Fibroblast of pulmonary artery (primary cell): ENCODE measurements at regions not wholly inside any gene's neighbourhood (a gene's known extent, or its start where the extent isn't known, plus 50 kb on each side); places are given as distances from the start of the nearest gene placed in this dataset.
A peak's percentile ranks its signal among the peaks of the same experiment; 100 is the strongest.

Experiments
- DNase-seq: peaks from one replicate; pipeline ENCODE4 v3.0.0-alpha.2; 2010; ENCODE audit warnings: low read depth
- H3K4me3 ChIP-seq: replicated peaks from 2 replicates; pipeline ENCODE4 v1.5.1; 2011; ENCODE audit warnings: low read depth, mild to moderate bottlenecking, control low read depth, low read length, moderate library complexity
- TF ChIP-seq, protein P1 (sequence below): IDR thresholded peaks from 2 replicates; pipeline ENCODE4 v1.5.1; 2011; ENCODE audit warnings: mild to moderate bottlenecking, control low read depth, low read length, inconsistent platforms; ENCODE audit errors: missing control alignments

DNA sequence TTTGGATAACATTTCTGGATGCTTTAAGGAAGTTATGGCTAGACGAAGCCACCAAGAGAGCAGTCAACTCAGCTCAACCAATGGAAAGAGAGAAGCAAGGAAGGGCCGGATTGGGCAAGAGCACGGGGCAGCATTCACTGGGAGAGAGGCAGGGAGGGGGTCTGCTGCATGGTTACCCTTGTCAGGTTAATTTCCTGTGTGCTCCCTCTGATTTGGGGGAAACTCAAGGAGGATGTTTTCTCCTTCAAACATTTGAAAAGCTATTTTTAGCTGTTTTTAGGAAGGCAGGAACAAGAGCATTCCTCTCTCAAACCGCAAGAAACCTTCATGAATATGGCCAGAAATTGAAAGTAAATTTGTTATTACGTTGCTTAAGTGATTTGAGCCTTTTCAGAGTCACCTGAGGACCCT is 118.5 kb upstream of the ZFHX3 start:
- TF ChIP-seq, protein P1, sequence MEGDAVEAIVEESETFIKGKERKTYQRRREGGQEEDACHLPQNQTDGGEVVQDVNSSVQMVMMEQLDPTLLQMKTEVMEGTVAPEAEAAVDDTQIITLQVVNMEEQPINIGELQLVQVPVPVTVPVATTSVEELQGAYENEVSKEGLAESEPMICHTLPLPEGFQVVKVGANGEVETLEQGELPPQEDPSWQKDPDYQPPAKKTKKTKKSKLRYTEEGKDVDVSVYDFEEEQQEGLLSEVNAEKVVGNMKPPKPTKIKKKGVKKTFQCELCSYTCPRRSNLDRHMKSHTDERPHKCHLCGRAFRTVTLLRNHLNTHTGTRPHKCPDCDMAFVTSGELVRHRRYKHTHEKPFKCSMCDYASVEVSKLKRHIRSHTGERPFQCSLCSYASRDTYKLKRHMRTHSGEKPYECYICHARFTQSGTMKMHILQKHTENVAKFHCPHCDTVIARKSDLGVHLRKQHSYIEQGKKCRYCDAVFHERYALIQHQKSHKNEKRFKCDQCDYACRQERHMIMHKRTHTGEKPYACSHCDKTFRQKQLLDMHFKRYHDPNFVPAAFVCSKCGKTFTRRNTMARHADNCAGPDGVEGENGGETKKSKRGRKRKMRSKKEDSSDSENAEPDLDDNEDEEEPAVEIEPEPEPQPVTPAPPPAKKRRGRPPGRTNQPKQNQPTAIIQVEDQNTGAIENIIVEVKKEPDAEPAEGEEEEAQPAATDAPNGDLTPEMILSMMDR: no peak
- DNase-seq: no peak
- peak overlapping the region; percentile 32 for H3K4me3 ChIP-seq

GRCh38 chr16:73163238-73163815 is 115.4 kb upstream of the ZFHX3 start:
- peak; percentile 64 for DNase-seq
- TF ChIP-seq, protein P1: no peak
- no peak overlapping the region for H3K4me3 ChIP-seq

DNA sequence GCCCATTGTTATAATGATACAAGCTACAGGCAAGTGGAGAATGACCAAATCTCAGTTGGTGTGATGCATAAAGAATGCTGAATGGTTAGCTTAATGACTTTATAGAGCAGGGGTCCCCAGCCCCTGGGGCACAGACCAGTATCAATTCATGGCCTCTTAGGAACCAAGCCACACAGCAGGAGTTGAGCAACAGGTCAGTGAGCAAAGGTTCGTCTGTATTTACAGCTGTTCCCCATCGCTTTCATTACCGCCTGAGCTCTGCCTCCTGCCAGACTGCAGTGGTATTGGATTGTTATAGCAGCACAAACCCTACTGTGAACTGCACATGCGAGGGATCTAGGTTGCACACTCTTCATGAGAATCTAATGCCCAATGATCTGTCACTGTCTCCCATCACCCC is 114.0 kb upstream of the ZFHX3 start:
- TF ChIP-seq, protein P1: no peak
- no peak overlapping the region for H3K4me3 ChIP-seq
- DNase-seq: no peak

DNA sequence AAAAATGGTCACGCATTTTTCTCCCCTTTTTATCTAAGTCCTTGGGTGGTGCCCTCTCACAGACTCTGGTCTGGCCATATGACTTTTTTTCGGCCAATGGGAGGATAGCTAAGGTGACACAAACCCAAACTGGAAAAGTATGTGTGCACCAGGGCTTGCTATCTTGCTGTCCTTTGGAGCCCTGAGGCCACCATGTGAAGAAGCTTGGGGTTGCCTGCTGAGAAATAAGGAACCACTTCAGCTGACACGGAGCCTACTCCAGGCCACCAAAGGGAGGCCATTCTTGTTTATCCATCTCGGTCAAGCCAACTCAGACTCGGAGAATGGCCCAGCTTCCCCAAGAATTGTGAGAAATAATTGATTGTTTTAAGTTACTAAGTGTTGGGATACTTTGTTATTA is 111.4 kb upstream of the ZFHX3 start:
- no peak for DNase-seq
- TF ChIP-seq, protein P1: no peak
- no peak overlapping the region for H3K4me3 ChIP-seq

GRCh38 chr16:73157861-73158260 is 109.9 kb upstream of the ZFHX3 start:
- DNase-seq: no peak
- TF ChIP-seq, protein P1: no peak
- H3K4me3 ChIP-seq: no peak overlapping the region

GRCh38 chr16:73154063-73154870 is 106.3 kb upstream of the ZFHX3 start:
- H3K4me3 ChIP-seq: no peak overlapping the region
- peak; percentile 59 for DNase-seq
- TF ChIP-seq, protein P1: no peak
